Liver (tissue), 8 donors: ENCODE measurements at regions not wholly inside any gene's neighbourhood (a gene's known extent, or its start where the extent isn't known, plus 50 kb on each side); places are given as distances from the start of the nearest gene placed in this dataset.

Source experiments
- DNase-seq: peaks from one replicate; pipeline ENCODE4 v3.0.0-alpha.2; 2017; ENCODE audit warnings: low spot score
- H3K27ac ChIP-seq, 2 donors: one replicate each; pipeline ENCODE4 v1.7.0; 2013; ENCODE audit warnings: inconsistent platforms in 2 of 2, low read length in 2 of 2, control low read depth in 1 of 2, low read depth in 1 of 2, mild to moderate bottlenecking in 1 of 2
- H3K27me3 ChIP-seq, 4 donors: one replicate each; pipeline versions ENCODE4 v1.6.1 to v1.7.0; 2013; ENCODE audit warnings: low read length in 3 of 4, inconsistent platforms in 1 of 4, mild to moderate bottlenecking in 1 of 4, moderate library complexity in 1 of 4; ENCODE audit not compliant: control insufficient read depth in 4 of 4, insufficient read depth in 4 of 4
- H3K36me3 ChIP-seq, 4 donors: one replicate each; pipeline versions ENCODE4 v1.6.1 to v1.7.0; 2013; ENCODE audit warnings: low read length in 3 of 4, mild to moderate bottlenecking in 3 of 4, low read depth in 1 of 4, moderate library complexity in 1 of 4; ENCODE audit not compliant: control insufficient read depth in 4 of 4, insufficient read depth in 3 of 4
- H3K4me1 ChIP-seq, 4 donors: one replicate each; pipeline versions ENCODE4 v1.6.1 to v1.7.0; 2013; ENCODE audit warnings: low read length in 3 of 4, mild to moderate bottlenecking in 3 of 4, moderate library complexity in 1 of 4; ENCODE audit not compliant: control insufficient read depth in 4 of 4, insufficient read depth in 4 of 4
- H3K4me3 ChIP-seq, 3 donors: one replicate each; pipeline versions ENCODE4 v1.6.1 to v1.7.0; 2013; ENCODE audit warnings: low read length in 3 of 3, control low read depth in 1 of 3, low read depth in 1 of 3, mild to moderate bottlenecking in 1 of 3
- H3K9ac ChIP-seq, 2 donors: one replicate each; pipeline ENCODE4 v1.7.0; 2013; ENCODE audit warnings: low read length in 2 of 2, mild to moderate bottlenecking in 2 of 2, moderate library complexity in 2 of 2, control low read depth in 1 of 2, low read depth in 1 of 2
- H3K9me3 ChIP-seq, 4 donors: one replicate each; pipeline versions ENCODE4 v1.6.1 to v1.7.0; 2013; ENCODE audit warnings: low read length in 3 of 4; ENCODE audit not compliant: control insufficient read depth in 4 of 4
- ATF3 ChIP-seq: IDR thresholded peaks from 2 replicates; pipeline ENCODE4 v1.6.1; 2016; ENCODE audit warnings: antibody characterized with exemption
- CTCF ChIP-seq: fragments of 150-350 bp; IDR thresholded peaks from 2 replicates; pipeline ENCODE4 v1.5.1; 2017; ENCODE audit warnings: improper control_type of control experiment, low read depth, low read length; ENCODE audit not compliant: missing input control
- FOXA1 ChIP-seq: IDR thresholded peaks from 2 replicates; pipeline ENCODE4 v1.6.1; 2016; ENCODE audit warnings: antibody characterized with exemption
- FOXA2 ChIP-seq: IDR thresholded peaks from 2 replicates; pipeline ENCODE4 v1.6.1; 2016; ENCODE audit warnings: antibody characterized with exemption
- GABPA ChIP-seq, 2 donors: IDR thresholded peaks in 1 of 2; conservative IDR thresholded peaks in 1 of 2; 2 replicates each; pipeline ENCODE4 v1.6.1; 2016; ENCODE audit warnings: antibody characterized with exemption in 2 of 2, mild to moderate bottlenecking in 1 of 2, moderate library complexity in 1 of 2
- HNF4A ChIP-seq, 2 donors: conservative IDR thresholded peaks; 2 replicates each; pipeline ENCODE4 v1.6.1; 2016; ENCODE audit warnings: antibody characterized with exemption in 2 of 2, mild to moderate bottlenecking in 2 of 2
- HNF4G ChIP-seq: IDR thresholded peaks from 2 replicates; pipeline ENCODE4 v1.6.1; 2016; ENCODE audit warnings: antibody characterized with exemption
- JUND ChIP-seq, 2 donors: IDR thresholded peaks; 2 replicates each; pipeline ENCODE4 v1.6.1; 2016; ENCODE audit warnings: antibody characterized with exemption in 2 of 2
- MAX ChIP-seq: IDR thresholded peaks from 2 replicates; pipeline ENCODE4 v1.6.1; 2016; ENCODE audit warnings: antibody characterized with exemption
- NR2F2 ChIP-seq: IDR thresholded peaks from 2 replicates; pipeline ENCODE4 v1.6.1; 2016; ENCODE audit warnings: antibody characterized with exemption
- RAD21 ChIP-seq, 2 donors: IDR thresholded peaks; 2 replicates each; pipeline ENCODE4 v1.6.1; 2016; ENCODE audit warnings: antibody characterized with exemption in 2 of 2, mild to moderate bottlenecking in 2 of 2
- RXRA ChIP-seq, 2 donors: IDR thresholded peaks; 2 replicates each; pipeline ENCODE4 v1.6.1; 2017 to 2018; ENCODE audit warnings: antibody characterized with exemption in 2 of 2, mild to moderate bottlenecking in 1 of 2
- SP1 ChIP-seq: IDR thresholded peaks from 2 replicates; pipeline ENCODE4 v1.6.1; 2018; ENCODE audit warnings: antibody characterized with exemption, mild to moderate bottlenecking
- TAF1 ChIP-seq: conservative IDR thresholded peaks from 2 replicates; pipeline ENCODE4 v1.6.1; 2016; ENCODE audit warnings: antibody characterized with exemption, mild to moderate bottlenecking
- ZBTB33 ChIP-seq: IDR thresholded peaks from 2 replicates; pipeline ENCODE4 v1.6.1; 2016; ENCODE audit warnings: antibody characterized with exemption
- WGBS: extraction: QIAGEN DNeasy Blood & Tissue Kit; methylation state at CpG from one replicate; pipeline ENCODE4 v1.1.7; 2013; 5-methylcytosine and 5-hydroxymethylcytosine counted together
- TF ChIP-seq, protein P1 (sequence below): IDR thresholded peaks from 2 replicates; pipeline ENCODE4 v1.6.1; 2016; ENCODE audit warnings: antibody characterized with exemption, mild to moderate bottlenecking
- donor health status: healthy.
- donor health status: healthy.
- donor health status: healthy.
- donor health status: healthy.
- donor health status: healthy.

DNA sequence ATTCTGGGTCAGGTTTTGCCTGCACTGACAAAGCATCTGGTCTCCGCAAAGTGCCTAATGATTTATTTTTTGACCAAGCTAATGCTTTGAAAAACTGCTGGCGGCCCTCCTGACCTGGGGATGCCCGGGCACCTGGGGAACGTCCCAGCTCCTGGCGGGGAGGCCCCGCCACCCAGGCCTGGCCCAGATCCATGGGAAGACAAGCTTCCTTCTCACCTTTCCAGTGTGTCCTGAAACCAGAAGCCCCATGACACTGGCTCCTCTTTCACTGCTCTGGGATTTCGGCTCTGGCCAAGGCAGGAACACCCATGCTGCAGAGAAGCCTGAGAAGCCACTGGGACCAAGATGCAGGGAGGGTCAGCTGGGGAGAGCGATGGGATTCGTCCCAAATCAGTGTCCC lies 144.1 kb downstream of the SEC61B start:
- no peaks in the 10 kb centered on the region for H3K27me3 ChIP-seq
- H3K36me3 ChIP-seq, result no peaks in the 10 kb centered on the region
- no peak overlapping the region for H3K9ac ChIP-seq
- peaks cover 0 to 15% (median 8%) of the 10 kb centered on the region in 4 donors for H3K4me1 ChIP-seq
- WGBS, result 87% methylated on average over 9 of the region's 9 CpGs
- H3K9me3 ChIP-seq, result no peaks in the 10 kb centered on the region
- H3K27ac ChIP-seq, result no peak overlapping the region
- no peak for DNase-seq
- TF ChIP-seq TAF1, result no peak
- TF ChIP-seq JUND (IDR thresholded peaks at IDR 0.05), result no peak
- TF ChIP-seq FOXA2, result no peak
- no peak for TF ChIP-seq NR2F2
- no peak for TF ChIP-seq SP1
- no peak for TF ChIP-seq ATF3
- no peak for TF ChIP-seq HNF4A (conservative IDR thresholded peaks at IDR 0.05)
- TF ChIP-seq HNF4G, result no peak
- no peak for TF ChIP-seq FOXA1
- TF ChIP-seq RAD21 (IDR thresholded peaks at IDR 0.05), result no peak
- no peak for TF ChIP-seq MAX
- no peak for TF ChIP-seq CTCF
- no peak for TF ChIP-seq ZBTB33
- TF ChIP-seq, protein P1, sequence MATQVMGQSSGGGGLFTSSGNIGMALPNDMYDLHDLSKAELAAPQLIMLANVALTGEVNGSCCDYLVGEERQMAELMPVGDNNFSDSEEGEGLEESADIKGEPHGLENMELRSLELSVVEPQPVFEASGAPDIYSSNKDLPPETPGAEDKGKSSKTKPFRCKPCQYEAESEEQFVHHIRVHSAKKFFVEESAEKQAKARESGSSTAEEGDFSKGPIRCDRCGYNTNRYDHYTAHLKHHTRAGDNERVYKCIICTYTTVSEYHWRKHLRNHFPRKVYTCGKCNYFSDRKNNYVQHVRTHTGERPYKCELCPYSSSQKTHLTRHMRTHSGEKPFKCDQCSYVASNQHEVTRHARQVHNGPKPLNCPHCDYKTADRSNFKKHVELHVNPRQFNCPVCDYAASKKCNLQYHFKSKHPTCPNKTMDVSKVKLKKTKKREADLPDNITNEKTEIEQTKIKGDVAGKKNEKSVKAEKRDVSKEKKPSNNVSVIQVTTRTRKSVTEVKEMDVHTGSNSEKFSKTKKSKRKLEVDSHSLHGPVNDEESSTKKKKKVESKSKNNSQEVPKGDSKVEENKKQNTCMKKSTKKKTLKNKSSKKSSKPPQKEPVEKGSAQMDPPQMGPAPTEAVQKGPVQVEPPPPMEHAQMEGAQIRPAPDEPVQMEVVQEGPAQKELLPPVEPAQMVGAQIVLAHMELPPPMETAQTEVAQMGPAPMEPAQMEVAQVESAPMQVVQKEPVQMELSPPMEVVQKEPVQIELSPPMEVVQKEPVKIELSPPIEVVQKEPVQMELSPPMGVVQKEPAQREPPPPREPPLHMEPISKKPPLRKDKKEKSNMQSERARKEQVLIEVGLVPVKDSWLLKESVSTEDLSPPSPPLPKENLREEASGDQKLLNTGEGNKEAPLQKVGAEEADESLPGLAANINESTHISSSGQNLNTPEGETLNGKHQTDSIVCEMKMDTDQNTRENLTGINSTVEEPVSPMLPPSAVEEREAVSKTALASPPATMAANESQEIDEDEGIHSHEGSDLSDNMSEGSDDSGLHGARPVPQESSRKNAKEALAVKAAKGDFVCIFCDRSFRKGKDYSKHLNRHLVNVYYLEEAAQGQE, result no peak
- TF ChIP-seq GABPA (IDR thresholded peaks at IDR 0.05 in 1 of 2, conservative IDR thresholded peaks at IDR 0.05 in 1 of 2), result no peak
- H3K4me3 ChIP-seq, result no peak overlapping the region

GRCh38 chr9:99366621-99367020 lies 144.5 kb downstream of the SEC61B start:
- Histone ChIP-seq H3K27ac (no peak overlapping the region), H3K9ac (no peak overlapping the region), H3K27me3 (no peaks in the 10 kb centered on the region), H3K9me3 (no peaks in the 10 kb centered on the region), H3K36me3 (no peaks in the 10 kb centered on the region), H3K4me3 (no peak overlapping the region), H3K4me1 (peaks cover 0 to 14% (median 8%) of the 10 kb centered on the region in 4 donors)
- DNase-seq, result no peak
- TF ChIP-seq FOXA1 (no peak), FOXA2 (no peak), RXRA (IDR thresholded peaks at IDR 0.05) (no peak)
- 88% methylated on average over 4 of the region's 4 CpGs for WGBS
